GM21423 (cell line): ENCODE measurements at regions not wholly inside any gene's neighbourhood (a gene's known extent, or its start where the extent isn't known, plus 50 kb on each side); places are given as distances from the start of the nearest gene placed in this dataset.

Experiments
- ATAC-seq: cut with Tn5 transposase; IDR thresholded peaks from one replicate; pipeline ENCODE4 v1.9.1; 2021; ENCODE audit warnings: mild to moderate bottlenecking, moderate library complexity; ENCODE audit not compliant: unreplicated experiment

GRCh38 chr2:116645155-116645554 is 1169.3 kb upstream of the DDX18 start:
- no peak for ATAC-seq

DNA sequence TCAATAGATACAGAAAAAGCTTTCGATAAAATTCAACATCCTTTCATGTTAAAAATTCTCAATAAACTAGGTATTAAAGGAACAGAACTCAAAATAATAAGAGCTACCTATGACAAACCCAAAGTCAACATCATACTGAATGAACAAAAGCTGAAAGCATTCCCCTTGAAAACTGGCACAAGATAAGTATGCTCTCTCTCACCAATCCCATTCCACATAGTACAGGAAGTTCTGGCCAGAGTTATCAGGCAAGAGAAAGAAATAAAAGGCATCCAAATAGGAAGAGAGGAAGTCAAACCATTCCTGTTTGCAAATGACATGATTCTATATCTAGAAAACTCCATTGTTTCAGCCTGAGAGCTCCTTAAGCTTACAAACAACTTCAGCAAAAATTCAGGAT is 1145.8 kb upstream of the DDX18 start:
- no peak for ATAC-seq

DNA sequence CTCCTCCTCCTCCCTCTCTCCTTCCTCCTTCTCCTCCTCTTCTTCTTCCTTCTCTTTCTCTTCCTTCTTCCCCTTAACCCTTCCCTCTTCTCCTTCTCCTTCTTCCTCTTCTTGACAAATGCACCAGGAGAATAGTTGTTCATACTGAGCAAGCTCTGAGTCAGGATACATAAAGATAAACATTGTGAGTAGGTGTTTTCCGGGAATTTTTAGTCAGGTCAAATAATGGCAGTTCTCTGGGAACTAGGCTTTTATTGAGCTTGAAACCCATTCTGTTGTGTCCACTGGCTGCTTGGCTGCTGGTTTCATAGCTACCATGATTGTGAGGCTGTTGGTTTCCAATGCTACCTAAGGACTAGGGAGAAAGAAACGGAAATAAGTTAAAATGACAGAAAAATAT is 1144.7 kb upstream of the DDX18 start:
- no peak for ATAC-seq

DNA sequence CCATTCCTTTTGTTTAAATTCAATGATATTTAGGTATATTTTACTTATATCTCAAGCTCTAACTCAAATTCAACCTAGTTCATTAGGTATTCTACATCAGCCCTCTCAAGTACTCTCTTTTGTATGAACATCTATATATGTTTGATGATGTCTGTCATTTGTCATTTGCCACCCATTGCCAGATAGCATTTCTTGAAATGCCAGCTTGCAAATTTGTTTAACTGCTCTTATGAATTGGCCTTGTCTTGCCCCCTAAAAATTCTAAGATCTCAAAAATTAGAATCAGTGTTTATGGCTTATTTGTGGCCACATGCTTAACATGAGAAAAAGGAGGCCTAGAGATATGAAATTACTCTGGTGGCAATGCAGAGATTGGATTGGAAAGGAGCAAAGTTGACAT is 1140.3 kb upstream of the DDX18 start:
- ATAC-seq, result no peak

- ATAC-seq, result no peak
Measured at GRCh38 chr2:116676776-116677175, 1137.7 kb upstream of the DDX18 start.

DNA sequence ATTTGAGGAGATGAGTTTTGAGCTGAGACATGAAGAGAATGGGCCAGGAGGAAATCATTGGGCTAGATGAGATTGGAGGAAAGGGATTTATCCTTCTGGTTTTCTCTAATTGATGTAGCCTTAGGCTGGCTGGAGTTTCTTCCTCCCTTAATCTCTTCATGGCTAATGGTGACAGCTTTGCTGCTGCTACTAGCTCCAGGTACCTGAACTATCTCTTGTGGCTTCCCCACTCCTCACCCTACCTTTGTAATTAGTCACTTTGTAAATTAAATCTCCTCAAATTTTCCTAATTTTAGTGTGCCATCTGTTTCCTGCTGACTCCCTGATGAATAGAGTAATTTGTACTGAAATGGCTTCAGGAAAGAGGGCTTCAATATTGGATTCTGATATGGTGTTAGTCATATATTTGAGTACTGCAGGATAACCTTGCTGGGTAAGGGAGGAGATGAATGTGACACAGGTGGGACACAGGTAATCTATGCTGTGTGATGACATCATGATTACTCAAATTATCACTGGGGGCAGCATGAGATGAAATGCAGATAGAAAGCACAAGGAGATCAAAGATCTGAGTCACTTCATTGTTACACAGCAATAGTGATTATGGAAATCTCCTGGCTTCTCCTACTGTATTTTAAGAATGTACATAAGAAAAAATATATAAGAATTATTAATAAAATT is 1134.1 kb upstream of the DDX18 start:
- ATAC-seq, result no peak

DNA sequence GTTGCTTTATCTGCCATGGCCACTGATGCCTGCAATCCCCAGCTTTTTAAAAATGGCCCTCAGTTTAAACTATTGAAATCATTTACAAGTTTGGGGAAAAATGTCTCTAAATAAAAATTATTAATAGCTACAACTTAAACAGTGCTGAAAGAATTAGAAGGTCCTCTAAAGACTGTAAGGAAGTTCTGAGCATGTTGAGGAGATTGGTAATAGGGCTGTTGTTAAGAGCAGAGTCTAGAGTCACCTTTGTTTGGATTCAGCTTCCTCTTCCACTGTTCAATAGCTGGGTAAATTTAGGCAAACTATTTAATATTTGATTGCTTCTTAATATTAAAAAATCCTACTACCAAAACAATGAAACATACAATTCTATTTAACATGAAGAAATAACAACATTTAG is 1127.1 kb upstream of the DDX18 start:
- no peak for ATAC-seq

DNA sequence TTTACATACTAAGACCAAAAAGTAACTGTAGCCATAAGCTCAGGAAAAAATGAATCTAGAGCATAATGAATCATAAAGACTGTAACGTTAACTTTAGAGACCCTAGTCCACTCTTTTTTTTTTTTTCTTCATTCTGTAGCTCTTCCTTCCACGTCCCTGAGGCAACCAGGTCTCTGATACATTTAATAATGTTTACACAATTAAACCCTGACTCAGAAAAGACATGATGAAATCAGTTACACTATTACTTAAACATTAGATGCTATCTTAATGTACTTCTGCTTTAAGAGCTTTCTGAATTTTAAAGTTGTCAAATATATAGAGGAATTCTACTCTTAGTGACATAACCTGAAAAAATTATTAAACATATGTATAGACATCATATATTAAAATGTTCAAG is 1121.5 kb upstream of the DDX18 start:
- no peak for ATAC-seq

GRCh38 chr2:116696223-116696622 is 1118.3 kb upstream of the DDX18 start:
- no peak for ATAC-seq

- ATAC-seq, result no peak
Measured at GRCh38 chr2:116696903-116697302, 1117.6 kb upstream of the DDX18 start.

GRCh38 chr2:116706396-116706795 is 1108.1 kb upstream of the DDX18 start:
- no peak for ATAC-seq

GRCh38 chr2:116716038-116716437 is 1098.5 kb upstream of the DDX18 start:
- ATAC-seq, result no peak

DNA sequence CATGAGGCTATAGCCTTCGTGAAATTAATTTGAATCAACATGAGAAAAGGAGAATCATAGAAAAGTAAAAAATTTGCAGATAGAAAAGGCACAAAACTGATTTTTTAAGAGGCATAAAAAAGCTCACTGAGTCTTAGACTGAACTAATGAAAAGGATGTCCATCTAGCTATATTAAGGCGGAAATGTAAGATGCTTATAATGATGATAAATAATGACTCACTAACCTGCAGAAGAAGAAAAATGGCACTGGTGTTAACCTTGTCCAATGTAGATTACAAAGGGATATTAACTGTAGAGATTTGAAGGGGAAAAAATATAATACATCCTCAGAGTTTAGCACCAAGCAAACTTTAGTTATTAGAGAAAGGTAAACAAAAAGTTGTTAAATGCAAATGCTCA is 1098.0 kb upstream of the DDX18 start:
- ATAC-seq, result no peak

DNA sequence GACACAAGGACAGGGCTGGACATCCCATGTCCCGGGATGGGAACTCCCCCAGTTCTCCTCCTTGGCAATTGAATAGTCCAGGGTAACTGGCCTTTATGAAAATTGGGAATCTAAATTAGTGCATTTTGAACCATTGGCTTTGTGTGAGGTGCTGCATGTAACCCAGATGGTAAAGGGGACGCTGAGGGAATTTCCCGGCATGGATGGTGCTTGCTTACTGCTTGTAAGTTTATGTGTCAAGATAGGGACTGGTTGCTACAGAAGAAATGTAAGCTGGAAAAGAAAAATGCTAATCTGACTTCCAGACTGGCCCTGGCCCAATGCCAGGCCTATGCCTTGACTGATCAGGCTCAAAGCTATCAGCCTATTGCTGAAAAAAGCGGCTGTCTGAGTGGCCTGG is 1096.7 kb upstream of the DDX18 start:
- ATAC-seq, result no peak

DNA sequence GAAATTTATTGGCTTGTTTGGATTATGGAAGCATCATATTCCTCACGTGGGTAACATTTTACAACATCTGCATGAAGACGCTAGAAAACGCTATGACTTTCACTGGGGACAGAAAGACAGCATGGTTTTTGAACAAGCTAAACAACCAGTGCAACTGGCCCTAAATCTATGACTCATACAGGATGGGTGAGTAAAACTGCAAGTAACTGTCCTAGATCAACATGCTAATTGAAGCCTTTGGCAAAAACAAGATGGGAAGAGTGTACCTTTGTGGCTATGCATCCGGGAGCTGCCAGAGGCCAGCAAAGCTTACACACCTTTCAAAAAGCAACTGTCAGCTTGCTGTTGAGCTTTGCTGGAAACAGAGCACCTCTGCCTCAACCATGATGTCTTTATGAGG is 1096.0 kb upstream of the DDX18 start:
- ATAC-seq, result no peak

GRCh38 chr2:116719836-116720235 is 1094.7 kb upstream of the DDX18 start:
- no peak for ATAC-seq

DNA sequence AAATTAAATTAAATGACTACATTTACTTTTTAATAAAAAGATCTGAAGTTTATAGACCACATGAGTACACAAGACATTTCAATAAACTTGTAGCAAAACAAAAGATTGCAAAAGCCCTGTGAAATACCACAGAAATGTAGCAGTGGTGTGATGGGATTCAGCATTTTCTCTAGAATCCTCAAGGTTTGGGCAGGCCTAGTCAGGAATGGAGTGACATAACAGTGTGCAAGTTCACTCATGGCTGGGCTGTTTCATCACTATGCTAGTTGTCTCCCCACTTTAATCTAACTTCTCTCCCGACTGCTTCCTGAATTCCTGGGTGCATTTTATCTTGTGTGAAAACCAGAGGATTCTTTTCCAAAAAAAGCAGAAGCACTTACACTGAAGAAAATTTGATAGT is 1089.9 kb upstream of the DDX18 start:
- ATAC-seq, result no peak

DNA sequence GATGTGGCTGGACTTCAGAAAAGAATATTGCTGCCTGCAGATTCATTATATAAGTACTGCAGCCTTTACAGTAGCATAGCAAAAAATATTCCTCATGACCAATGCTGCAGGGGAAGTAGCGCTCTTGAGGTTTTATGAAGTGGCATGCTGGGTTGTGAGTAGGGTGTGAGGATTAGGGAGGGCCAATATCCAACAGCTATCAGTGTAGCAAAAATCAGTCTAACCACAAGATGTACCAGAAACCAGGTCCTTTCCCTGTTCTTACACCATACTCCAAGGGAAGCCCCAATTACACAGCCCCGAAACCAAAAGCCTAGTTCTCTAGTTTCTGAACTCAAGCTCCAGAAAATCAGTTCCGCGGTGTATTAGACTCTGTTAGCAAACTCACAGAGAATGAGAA is 1082.2 kb upstream of the DDX18 start:
- no peak for ATAC-seq

GRCh38 chr2:116733699-116734098 is 1080.8 kb upstream of the DDX18 start:
- no peak for ATAC-seq

GRCh38 chr2:116737951-116738350 is 1076.5 kb upstream of the DDX18 start:
- ATAC-seq, result no peak

GRCh38 chr2:116747103-116747502 is 1067.4 kb upstream of the DDX18 start:
- ATAC-seq, result no peak

DNA sequence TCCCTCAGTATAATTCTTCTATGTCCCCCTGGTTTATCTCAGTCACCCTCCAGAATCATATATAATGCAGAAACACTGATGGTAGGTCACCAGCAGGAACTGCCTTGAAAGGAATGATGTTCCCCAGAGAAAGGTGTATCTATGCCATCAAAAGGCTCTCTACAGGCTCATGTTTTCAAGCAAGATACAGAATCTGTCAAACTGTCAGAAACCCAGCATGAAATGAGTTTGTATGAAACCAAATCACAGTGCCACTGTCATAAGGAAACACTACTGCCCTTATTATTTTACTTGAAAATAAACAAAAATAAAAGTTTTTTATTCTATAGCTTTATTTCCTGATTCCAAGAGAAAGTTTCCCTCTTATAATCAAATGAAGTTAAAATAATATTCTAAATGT is 1064.5 kb upstream of the DDX18 start:
- ATAC-seq, result no peak

GRCh38 chr2:116754381-116755101 is 1060.0 kb upstream of the DDX18 start:
- no peak for ATAC-seq
